Retinal pigment epithelial cell (primary cell): ENCODE measurements at regions not wholly inside any gene's neighbourhood (a gene's known extent, or its start where the extent isn't known, plus 50 kb on each side); places are given as distances from the start of the nearest gene placed in this dataset.

Source experiments
- DNase-seq: peaks from one replicate; pipeline ENCODE4 v3.0.0-alpha.2; 2010; ENCODE audit warnings: low read depth
- H3K4me3 ChIP-seq: 2 replicates; pipeline ENCODE4 v1.5.1; 2011; ENCODE audit warnings: mild to moderate bottlenecking, low read length, control low read depth, moderate library complexity
- TF ChIP-seq, protein P1 (sequence below): conservative IDR thresholded peaks from 2 replicates; pipeline ENCODE4 v1.5.1; 2011; ENCODE audit warnings: low read depth, low read length, control low read depth, inconsistent platforms

DNA sequence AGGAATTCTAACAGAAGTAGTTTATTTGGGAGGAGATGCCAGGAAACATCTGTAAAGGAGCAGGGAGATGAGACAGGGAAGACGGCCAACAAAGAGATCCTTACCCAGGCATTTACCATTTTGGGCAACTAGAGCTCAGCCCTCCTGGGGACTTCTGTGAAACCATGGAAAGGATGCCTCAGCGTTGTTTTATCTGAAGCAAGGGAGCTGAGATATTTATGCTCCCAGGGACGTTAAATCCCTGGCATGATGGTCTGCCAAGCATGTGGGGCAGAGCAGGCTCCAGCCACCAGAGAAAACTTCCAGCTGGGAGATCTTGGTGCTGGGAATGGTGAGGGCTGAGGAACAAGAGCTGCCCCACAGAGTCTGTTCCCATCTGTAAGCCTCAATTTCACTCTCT is 114.8 kb upstream of the FOXF1 start:
- no peak overlapping the region for H3K4me3 ChIP-seq
- no peak for DNase-seq
- TF ChIP-seq, protein P1, sequence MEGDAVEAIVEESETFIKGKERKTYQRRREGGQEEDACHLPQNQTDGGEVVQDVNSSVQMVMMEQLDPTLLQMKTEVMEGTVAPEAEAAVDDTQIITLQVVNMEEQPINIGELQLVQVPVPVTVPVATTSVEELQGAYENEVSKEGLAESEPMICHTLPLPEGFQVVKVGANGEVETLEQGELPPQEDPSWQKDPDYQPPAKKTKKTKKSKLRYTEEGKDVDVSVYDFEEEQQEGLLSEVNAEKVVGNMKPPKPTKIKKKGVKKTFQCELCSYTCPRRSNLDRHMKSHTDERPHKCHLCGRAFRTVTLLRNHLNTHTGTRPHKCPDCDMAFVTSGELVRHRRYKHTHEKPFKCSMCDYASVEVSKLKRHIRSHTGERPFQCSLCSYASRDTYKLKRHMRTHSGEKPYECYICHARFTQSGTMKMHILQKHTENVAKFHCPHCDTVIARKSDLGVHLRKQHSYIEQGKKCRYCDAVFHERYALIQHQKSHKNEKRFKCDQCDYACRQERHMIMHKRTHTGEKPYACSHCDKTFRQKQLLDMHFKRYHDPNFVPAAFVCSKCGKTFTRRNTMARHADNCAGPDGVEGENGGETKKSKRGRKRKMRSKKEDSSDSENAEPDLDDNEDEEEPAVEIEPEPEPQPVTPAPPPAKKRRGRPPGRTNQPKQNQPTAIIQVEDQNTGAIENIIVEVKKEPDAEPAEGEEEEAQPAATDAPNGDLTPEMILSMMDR, result no peak

DNA sequence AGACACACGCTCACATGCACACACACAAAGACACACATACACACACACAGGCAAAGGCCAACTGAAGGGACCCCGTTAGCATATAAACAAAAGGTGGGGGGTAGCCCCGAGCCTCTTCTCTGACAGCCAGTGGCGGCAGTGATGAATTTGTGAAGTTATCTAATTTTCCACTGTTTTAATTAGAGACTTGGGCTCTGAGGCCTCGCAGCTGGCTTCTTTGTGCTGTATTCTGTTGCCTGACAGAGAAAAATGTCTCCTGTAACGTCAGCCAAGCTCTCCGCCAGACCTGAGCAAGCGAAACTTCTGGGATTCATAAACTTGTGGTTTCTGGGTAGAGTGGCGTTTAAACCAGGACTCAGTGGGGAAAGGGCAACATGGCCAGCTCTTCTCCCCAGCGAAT is 113.9 kb upstream of the FOXF1 start:
- no peak overlapping the region for H3K4me3 ChIP-seq
- TF ChIP-seq, protein P1, result no peak
- no peak for DNase-seq

DNA sequence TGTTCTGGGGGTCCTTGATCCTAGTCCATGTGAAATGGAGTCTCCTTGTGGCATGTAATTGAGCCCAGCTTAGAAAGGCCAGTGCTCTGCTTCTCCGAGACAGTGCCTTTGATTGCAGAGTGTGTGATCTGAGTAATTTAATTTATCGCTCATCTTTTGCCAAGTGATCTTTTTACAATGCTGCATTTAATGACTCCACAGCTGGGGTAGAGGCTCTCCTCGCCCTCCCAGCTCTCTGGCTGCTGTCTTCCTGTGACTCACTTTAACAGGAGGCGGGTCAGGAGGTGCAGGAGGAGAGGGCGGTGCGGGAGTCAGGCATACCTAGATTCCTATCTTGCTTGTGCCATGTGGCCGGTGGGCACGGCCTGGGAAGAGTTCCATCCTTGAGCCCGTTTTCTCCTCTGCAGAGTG is 113.4 kb upstream of the FOXF1 start:
- no peak overlapping the region for H3K4me3 ChIP-seq
- no peak for DNase-seq
- TF ChIP-seq, protein P1, result no peak

DNA sequence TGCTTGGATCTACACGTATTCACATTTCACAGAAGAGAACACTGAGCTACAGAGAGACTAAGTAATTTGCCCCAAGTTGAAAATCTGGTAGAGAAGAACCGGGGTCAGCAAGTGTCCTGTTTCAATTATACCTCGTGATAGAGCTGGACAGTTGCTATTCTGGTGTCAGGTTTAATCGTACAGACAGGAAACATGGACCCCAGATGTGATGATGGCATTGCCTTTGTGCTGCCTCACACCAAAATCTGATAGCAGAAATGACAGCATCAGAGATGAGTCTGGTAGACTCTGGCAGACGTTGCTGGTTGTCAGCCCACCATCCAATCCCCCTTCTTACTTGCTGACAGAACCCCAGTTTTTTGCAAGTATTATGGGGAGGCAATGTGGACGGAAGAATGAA is 112.1 kb upstream of the FOXF1 start:
- H3K4me3 ChIP-seq, result no peak overlapping the region
- TF ChIP-seq, protein P1, result no peak
- DNase-seq, result no peak

DNA sequence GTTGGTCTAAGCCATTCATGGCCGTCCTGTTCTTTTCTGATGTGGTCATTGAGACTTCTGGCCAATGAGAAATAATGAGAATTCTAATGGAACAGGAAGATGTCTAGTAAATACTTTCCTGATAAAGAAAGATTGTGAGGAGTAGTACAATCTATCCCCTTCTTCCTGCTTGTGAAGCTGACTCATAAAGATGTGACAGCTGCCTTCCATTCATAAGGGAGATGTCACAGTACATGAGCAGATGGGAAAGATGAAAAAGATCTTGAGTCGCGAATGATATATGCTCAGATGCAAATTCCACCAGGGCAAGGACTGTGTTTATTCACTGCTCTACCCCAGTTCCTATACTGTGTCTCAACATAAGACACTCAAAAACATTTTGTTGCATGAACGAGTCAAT is 111.7 kb upstream of the FOXF1 start:
- TF ChIP-seq, protein P1, result no peak
- DNase-seq, result no peak
- no peak overlapping the region for H3K4me3 ChIP-seq

DNA sequence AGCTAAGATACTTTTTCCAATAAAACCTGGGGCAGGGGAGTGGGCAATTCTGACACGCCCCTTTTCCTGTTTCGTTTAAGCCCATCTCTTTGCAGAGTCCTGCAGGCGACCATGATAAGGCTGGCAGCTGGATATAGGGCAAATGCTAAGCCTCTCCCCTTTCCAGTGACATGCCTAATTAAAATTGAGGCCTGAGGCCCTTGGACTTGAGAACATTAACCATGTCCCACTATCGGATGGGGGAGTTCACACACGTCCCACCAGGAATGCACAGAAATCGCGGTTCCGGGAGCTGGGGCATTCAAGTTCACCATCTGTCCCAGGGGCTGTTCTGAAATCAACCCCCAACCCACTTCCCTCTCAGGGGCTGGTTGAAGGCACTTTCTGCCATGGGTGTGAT is 109.2 kb upstream of the FOXF1 start:
- H3K4me3 ChIP-seq, result no peak overlapping the region
- DNase-seq, result no peak
- TF ChIP-seq, protein P1, result no peak

DNA sequence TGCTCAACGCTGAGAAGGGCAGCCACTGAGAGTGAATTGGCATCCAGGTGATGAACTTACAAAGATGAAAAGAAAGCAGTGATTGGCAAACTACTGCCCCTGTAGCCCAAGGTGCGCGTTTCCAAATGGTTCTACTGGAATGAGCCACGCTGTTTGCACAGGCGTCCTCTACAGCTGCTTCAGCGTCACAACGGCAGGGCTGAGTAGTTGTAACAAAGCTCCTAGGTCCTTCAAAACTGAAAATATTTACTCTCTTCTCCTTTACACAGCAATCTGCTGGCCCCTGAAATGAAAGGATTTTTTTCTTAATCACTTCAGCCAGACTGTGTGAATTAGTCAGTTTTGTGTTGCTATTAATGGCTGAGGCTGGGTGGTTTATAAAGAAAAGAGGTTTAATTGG is 107.2 kb upstream of the FOXF1 start:
- TF ChIP-seq, protein P1, result no peak
- H3K4me3 ChIP-seq, result no peak overlapping the region
- no peak for DNase-seq
